ENCODE measurements at regions not wholly inside any gene's neighbourhood (a gene's known extent, or its start where the extent isn't known, plus 50 kb on each side); places are given as distances from the start of the nearest gene placed in this dataset.

- no peak overlapping the region for H3K9ac ChIP-seq (ENCODE audit: low read depth, low read length, poor library complexity)
- no peak overlapping the region for H2BK15ac ChIP-seq (ENCODE audit: low read length)
- DNase-seq (ENCODE audit: low spot score), result no peak
- no peak overlapping the region for H2BK12ac ChIP-seq (ENCODE audit: low read length)
- H3K23ac ChIP-seq (ENCODE audit: low read depth, low read length, poor library complexity), result no peak overlapping the region
- H3K4ac ChIP-seq (ENCODE audit: low read length), result no peak overlapping the region
- H3K18ac ChIP-seq (ENCODE audit: low read length), result peak overlapping the region; percentile 45
- peaks cover 3 to 14% of the 10 kb centered on the region in 2 donors for H3K4me1 ChIP-seq (ENCODE audit: control insufficient read depth in 2 of 2, insufficient read depth in 1 of 2, low read depth in 1 of 2, low read length in 2 of 2)
- H2AK5ac ChIP-seq (ENCODE audit: low read depth, low read length), result no peak overlapping the region
- no peak overlapping the region for H2AFZ ChIP-seq (ENCODE audit: low read length)
- no peak overlapping the region for H3K4me2 ChIP-seq (ENCODE audit: insufficient read depth, low read length, poor library complexity, severe bottlenecking)
- no peak overlapping the region for H2BK5ac ChIP-seq (ENCODE audit: low read length)
- H3K4me3 ChIP-seq (ENCODE audit: low read length in 2 of 2), result no peak overlapping the region
- no peak overlapping the region for H4K91ac ChIP-seq (ENCODE audit: low read depth, low read length, poor library complexity)
- no peak overlapping the region for H3K14ac ChIP-seq (ENCODE audit: low read length)
- H3K27me3 ChIP-seq (ENCODE audit: control insufficient read depth in 3 of 3, insufficient read depth in 3 of 3, low read depth in 1 of 3, low read length in 3 of 3), result no peaks in the 10 kb centered on the region
- H3K27ac ChIP-seq (replicated peaks; ENCODE audit: low read length), result no peak overlapping the region
- H3K9me3 ChIP-seq (replicated peaks in 1 of 2; ENCODE audit: control insufficient read depth in 2 of 2, insufficient read depth in 1 of 2, low read depth in 1 of 2, low read length in 2 of 2), result no peaks in the 10 kb centered on the region
- no peak overlapping the region for H4K8ac ChIP-seq (ENCODE audit: low read depth, low read length)
- H3K36me3 ChIP-seq (replicated peaks in 1 of 2; ENCODE audit: control insufficient read depth in 2 of 2, insufficient read depth in 2 of 2, low read length in 2 of 2), result no peaks in the 10 kb centered on the region
- H2BK120ac ChIP-seq (ENCODE audit: low read depth, low read length), result no peak overlapping the region
- WGBS, 2 donors (ENCODE audit: extremely low coverage in 2 of 2, insufficient read length in 2 of 2, insufficient replicate concordance in 1 of 2), result no CpG with 5 or more reads among the region's 22 CpGs
- H3K79me1 ChIP-seq (ENCODE audit: low read depth, low read length), result no peaks in the 10 kb centered on the region
These were observed 93.4 kb downstream of the THBS2 start for GRCh38 chr6:169160091-169160854.

- no peak overlapping the region for H3K14ac ChIP-seq (ENCODE audit: low read length)
- no peak overlapping the region for H3K4me3 ChIP-seq (ENCODE audit: low read length in 2 of 2)
- no peak overlapping the region for H2BK5ac ChIP-seq (ENCODE audit: low read length)
- no peak overlapping the region for H2BK15ac ChIP-seq (ENCODE audit: low read length)
- H4K8ac ChIP-seq (ENCODE audit: low read depth, low read length), result no peak overlapping the region
- no peak overlapping the region for H3K27ac ChIP-seq (replicated peaks; ENCODE audit: low read length)
- no peaks in the 10 kb centered on the region for H3K79me1 ChIP-seq (ENCODE audit: low read depth, low read length)
- H3K23ac ChIP-seq (ENCODE audit: low read depth, low read length, poor library complexity), result no peak overlapping the region
- no peak overlapping the region for H2BK120ac ChIP-seq (ENCODE audit: low read depth, low read length)
- H3K18ac ChIP-seq (ENCODE audit: low read length), result peak overlapping the region; percentile 39
- H3K4me1 ChIP-seq (ENCODE audit: control insufficient read depth in 2 of 2, insufficient read depth in 1 of 2, low read depth in 1 of 2, low read length in 2 of 2), result peaks cover 3 to 14% of the 10 kb centered on the region in 2 donors
- no peak overlapping the region for H4K91ac ChIP-seq (ENCODE audit: low read depth, low read length, poor library complexity)
- peak overlapping the region; percentile 19 for H2AK5ac ChIP-seq (ENCODE audit: low read depth, low read length)
- no CpG with 5 or more reads among the region's 15 CpGs for WGBS, 2 donors (ENCODE audit: extremely low coverage in 2 of 2, insufficient read length in 2 of 2, insufficient replicate concordance in 1 of 2)
- DNase-seq (ENCODE audit: low spot score), result no peak
- H3K9ac ChIP-seq (ENCODE audit: low read depth, low read length, poor library complexity), result no peak overlapping the region
- no peak overlapping the region for H2AFZ ChIP-seq (ENCODE audit: low read length)
- H3K4ac ChIP-seq (ENCODE audit: low read length), result no peak overlapping the region
- H3K27me3 ChIP-seq (ENCODE audit: control insufficient read depth in 3 of 3, insufficient read depth in 3 of 3, low read depth in 1 of 3, low read length in 3 of 3), result no peaks in the 10 kb centered on the region
- H3K9me3 ChIP-seq (replicated peaks in 1 of 2; ENCODE audit: control insufficient read depth in 2 of 2, insufficient read depth in 1 of 2, low read depth in 1 of 2, low read length in 2 of 2), result no peaks in the 10 kb centered on the region
- H2BK12ac ChIP-seq (ENCODE audit: low read length), result no peak overlapping the region
- no peak overlapping the region for H3K4me2 ChIP-seq (ENCODE audit: insufficient read depth, low read length, poor library complexity, severe bottlenecking)
- H3K36me3 ChIP-seq (replicated peaks in 1 of 2; ENCODE audit: control insufficient read depth in 2 of 2, insufficient read depth in 2 of 2, low read length in 2 of 2), result no peaks in the 10 kb centered on the region
These were observed 94.3 kb downstream of the THBS2 start for GRCh38 chr6:169159331-169159730.

- Histone ChIP-seq H3K9me3 (replicated peaks in 1 of 2; ENCODE audit: control insufficient read depth in 2 of 2, insufficient read depth in 1 of 2, low read depth in 1 of 2, low read length in 2 of 2) (no peaks in the 10 kb centered on the region), H2AK5ac (ENCODE audit: low read depth, low read length) (no peak overlapping the region), H3K36me3 (replicated peaks in 1 of 2; ENCODE audit: control insufficient read depth in 2 of 2, insufficient read depth in 2 of 2, low read length in 2 of 2) (no peaks in the 10 kb centered on the region), H2BK12ac (ENCODE audit: low read length) (no peak overlapping the region), H3K4me1 (ENCODE audit: control insufficient read depth in 2 of 2, insufficient read depth in 1 of 2, low read depth in 1 of 2, low read length in 2 of 2) (peaks cover 3 to 14% of the 10 kb centered on the region in 2 donors), H3K14ac (ENCODE audit: low read length) (no peak overlapping the region), H3K4me3 (ENCODE audit: low read length in 2 of 2) (no peak overlapping the region), H3K27me3 (ENCODE audit: control insufficient read depth in 3 of 3, insufficient read depth in 3 of 3, low read depth in 1 of 3, low read length in 3 of 3) (no peaks in the 10 kb centered on the region), H4K91ac (ENCODE audit: low read depth, low read length, poor library complexity) (no peak overlapping the region), H2BK5ac (ENCODE audit: low read length) (no peak overlapping the region), H3K4ac (ENCODE audit: low read length) (no peak overlapping the region), H2BK120ac (ENCODE audit: low read depth, low read length) (no peak overlapping the region), H3K4me2 (ENCODE audit: insufficient read depth, low read length, poor library complexity, severe bottlenecking) (no peak overlapping the region), H3K9ac (ENCODE audit: low read depth, low read length, poor library complexity) (no peak overlapping the region), H2BK15ac (ENCODE audit: low read length) (no peak overlapping the region), H3K27ac (replicated peaks; ENCODE audit: low read length) (no peak overlapping the region), H3K23ac (ENCODE audit: low read depth, low read length, poor library complexity) (no peak overlapping the region), H2AFZ (ENCODE audit: low read length) (peak overlapping the region; percentile 79), H4K8ac (ENCODE audit: low read depth, low read length) (no peak overlapping the region), H3K79me1 (ENCODE audit: low read depth, low read length) (no peaks in the 10 kb centered on the region), H3K18ac (ENCODE audit: low read length) (no peak overlapping the region)
- WGBS, 2 donors (ENCODE audit: extremely low coverage in 2 of 2, insufficient read length in 2 of 2, insufficient replicate concordance in 1 of 2), result no CpG with 5 or more reads among the region's 10 CpGs
- no peak for DNase-seq (ENCODE audit: low spot score)
These were observed 95.0 kb downstream of the THBS2 start for GRCh38 chr6:169158691-169159090.

DNA sequence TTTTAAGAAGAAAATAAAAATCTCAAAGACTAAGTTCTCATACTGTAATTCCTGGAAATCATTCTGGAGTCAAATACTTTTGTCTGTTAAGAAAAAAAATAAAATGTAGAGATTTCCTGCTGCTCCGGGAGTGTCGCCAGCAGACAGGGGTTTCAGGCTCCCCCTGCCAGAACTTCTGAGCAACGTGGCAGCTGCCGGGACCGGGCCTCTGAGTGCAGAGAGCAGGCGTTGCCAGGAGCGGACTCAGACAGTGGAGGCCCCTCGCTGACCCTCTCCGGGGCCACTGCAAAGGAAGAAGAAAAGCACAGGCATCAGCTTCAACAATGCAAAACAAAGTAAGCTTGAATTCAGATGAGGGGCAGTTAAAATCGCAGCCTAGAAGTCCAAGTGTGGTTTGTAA lies 95.5 kb downstream of the THBS2 start:
- no CpG with 5 or more reads among the region's 10 CpGs for WGBS, 2 donors (ENCODE audit: extremely low coverage in 2 of 2, insufficient read length in 2 of 2, insufficient replicate concordance in 1 of 2)
- no peak overlapping the region for H3K23ac ChIP-seq (ENCODE audit: low read depth, low read length, poor library complexity)
- peak overlapping the region; percentile 79 for H2AFZ ChIP-seq (ENCODE audit: low read length)
- H3K27me3 ChIP-seq (ENCODE audit: control insufficient read depth in 3 of 3, insufficient read depth in 3 of 3, low read depth in 1 of 3, low read length in 3 of 3), result no peaks in the 10 kb centered on the region
- no peak overlapping the region for H2BK5ac ChIP-seq (ENCODE audit: low read length)
- no peak overlapping the region for H2BK120ac ChIP-seq (ENCODE audit: low read depth, low read length)
- H4K91ac ChIP-seq (ENCODE audit: low read depth, low read length, poor library complexity), result no peak overlapping the region
- H3K4me3 ChIP-seq (ENCODE audit: low read length in 2 of 2), result no peak overlapping the region
- no peak overlapping the region for H2AK5ac ChIP-seq (ENCODE audit: low read depth, low read length)
- no peak for DNase-seq (ENCODE audit: low spot score)
- H3K27ac ChIP-seq (replicated peaks; ENCODE audit: low read length), result no peak overlapping the region
- H3K14ac ChIP-seq (ENCODE audit: low read length), result no peak overlapping the region
- peaks cover 3 to 14% of the 10 kb centered on the region in 2 donors for H3K4me1 ChIP-seq (ENCODE audit: control insufficient read depth in 2 of 2, insufficient read depth in 1 of 2, low read depth in 1 of 2, low read length in 2 of 2)
- no peak overlapping the region for H4K8ac ChIP-seq (ENCODE audit: low read depth, low read length)
- no peaks in the 10 kb centered on the region for H3K79me1 ChIP-seq (ENCODE audit: low read depth, low read length)
- no peak overlapping the region for H2BK15ac ChIP-seq (ENCODE audit: low read length)
- H3K36me3 ChIP-seq (replicated peaks in 1 of 2; ENCODE audit: control insufficient read depth in 2 of 2, insufficient read depth in 2 of 2, low read length in 2 of 2), result no peaks in the 10 kb centered on the region
- peak overlapping the region; percentile 21 for H3K18ac ChIP-seq (ENCODE audit: low read length)
- no peaks in the 10 kb centered on the region for H3K9me3 ChIP-seq (replicated peaks in 1 of 2; ENCODE audit: control insufficient read depth in 2 of 2, insufficient read depth in 1 of 2, low read depth in 1 of 2, low read length in 2 of 2)
- H3K9ac ChIP-seq (ENCODE audit: low read depth, low read length, poor library complexity), result no peak overlapping the region
- H3K4me2 ChIP-seq (ENCODE audit: insufficient read depth, low read length, poor library complexity, severe bottlenecking), result no peak overlapping the region
- H2BK12ac ChIP-seq (ENCODE audit: low read length), result no peak overlapping the region
- no peak overlapping the region for H3K4ac ChIP-seq (ENCODE audit: low read length)

Data from neuronal stem cell (in vitro differentiated cells).